ENCODE measurements at regions not wholly inside any gene's neighbourhood (a gene's known extent, or its start where the extent isn't known, plus 50 kb on each side); places are given as distances from the start of the nearest gene placed in this dataset.

DNA sequence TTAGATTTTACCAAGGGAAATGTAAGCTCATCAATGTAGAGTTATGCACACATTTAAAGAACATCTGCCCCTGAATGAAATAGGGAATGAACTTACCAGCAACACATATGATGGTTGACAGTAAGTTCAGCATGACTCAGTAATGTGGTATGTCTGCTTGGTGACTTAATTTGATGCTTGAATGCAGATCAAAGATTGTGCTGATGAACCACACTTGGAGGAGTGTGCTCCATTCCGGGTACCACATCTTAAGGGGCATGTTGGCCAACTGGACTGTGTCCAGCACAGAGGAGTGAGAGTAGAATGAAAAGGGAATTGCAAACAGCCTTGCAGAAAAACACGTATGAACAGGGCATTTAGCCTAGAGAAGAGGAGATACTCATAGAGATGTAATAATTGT lies 171.0 kb upstream of the RARB start:
- no peak for DNase-seq

DNA sequence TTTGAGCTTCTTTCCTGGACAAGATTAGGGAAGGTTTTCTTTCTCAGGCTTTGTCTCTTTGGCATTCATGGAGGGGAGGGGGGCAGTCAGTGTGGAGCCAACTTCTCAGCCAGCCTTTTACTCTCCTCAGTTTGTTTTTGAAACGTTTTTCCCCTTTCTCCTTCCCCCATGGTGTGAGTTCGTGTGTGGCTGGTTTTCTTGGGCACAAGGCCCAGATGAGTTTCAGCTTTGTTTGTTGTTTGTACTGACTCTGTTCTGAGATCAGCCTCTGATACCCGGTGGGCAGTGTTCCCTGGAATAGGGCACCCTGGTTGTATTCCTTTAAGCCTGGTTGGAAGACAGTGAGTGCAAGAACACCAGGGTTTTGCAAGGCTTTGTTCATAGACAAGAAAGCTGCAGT lies 168.2 kb upstream of the RARB start:
- DNase-seq, result no peak

GRCh38 chr3:25262322-25262721 lies 165.7 kb upstream of the RARB start:
- DNase-seq, result no peak

GRCh38 chr3:25265284-25265683 lies 162.8 kb upstream of the RARB start:
- DNase-seq, result no peak

DNA sequence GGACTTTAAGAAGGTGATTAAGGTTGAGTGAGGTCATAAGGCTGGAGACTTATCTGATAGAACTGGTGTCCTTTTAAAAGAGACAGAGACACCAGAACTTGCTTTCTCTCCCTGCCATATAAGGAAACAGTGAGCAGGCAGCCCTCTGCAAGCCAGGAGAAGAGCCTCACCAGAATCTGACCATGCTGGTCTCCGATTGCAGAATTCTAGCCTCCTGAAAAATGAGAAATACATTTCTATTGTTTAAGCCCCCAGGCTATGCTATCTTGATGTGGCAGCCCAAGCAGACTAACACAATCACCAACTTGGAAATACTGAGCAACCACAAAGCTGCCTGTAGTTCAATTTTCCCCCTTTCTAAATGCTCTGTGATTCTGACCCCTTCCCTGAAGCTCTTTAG lies 161.4 kb upstream of the RARB start:
- no peak for DNase-seq

- no peak for DNase-seq
Measured at GRCh38 chr3:25272090-25272489, 156.0 kb upstream of the RARB start.

GRCh38 chr3:25273582-25274171 lies 154.4 kb upstream of the RARB start:
- no peak for DNase-seq

GRCh38 chr3:25277503-25277902 lies 150.6 kb upstream of the RARB start:
- no peak for DNase-seq

DNA sequence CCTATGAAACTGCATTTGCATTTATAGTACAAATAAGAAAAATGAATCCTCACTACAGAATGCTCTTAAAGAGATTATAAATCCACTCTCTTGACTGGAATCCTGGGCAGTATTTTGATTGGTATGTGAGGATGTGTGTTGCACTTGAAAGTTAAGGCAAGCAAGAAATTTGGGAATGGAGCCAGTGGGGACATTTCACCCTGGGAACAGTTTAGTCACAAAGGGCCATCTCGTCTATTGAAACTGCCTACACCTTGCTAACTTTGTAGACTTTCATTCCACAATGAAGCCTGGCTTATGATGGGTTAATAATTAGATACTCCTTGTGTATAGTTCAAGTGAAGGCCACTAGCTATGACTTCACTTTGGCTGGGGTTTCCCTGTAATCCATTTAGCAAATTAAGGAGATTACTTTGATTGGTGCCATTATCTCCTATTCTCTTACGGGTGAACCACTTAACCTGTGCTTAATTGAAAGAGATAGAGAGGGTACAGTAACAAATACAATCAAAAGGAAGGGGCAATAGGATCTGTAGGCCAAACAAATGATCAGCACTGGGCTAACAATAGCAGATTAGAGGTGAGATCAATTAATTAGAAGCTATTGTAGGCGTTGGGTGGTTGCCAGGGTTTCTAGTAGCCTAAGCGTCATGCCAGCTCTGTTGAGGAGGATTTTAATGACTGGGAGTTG lies 146.9 kb upstream of the RARB start:
- no peak for DNase-seq

- DNase-seq, result no peak
Measured at GRCh38 chr3:25281732-25282126, 146.3 kb upstream of the RARB start.

DNA sequence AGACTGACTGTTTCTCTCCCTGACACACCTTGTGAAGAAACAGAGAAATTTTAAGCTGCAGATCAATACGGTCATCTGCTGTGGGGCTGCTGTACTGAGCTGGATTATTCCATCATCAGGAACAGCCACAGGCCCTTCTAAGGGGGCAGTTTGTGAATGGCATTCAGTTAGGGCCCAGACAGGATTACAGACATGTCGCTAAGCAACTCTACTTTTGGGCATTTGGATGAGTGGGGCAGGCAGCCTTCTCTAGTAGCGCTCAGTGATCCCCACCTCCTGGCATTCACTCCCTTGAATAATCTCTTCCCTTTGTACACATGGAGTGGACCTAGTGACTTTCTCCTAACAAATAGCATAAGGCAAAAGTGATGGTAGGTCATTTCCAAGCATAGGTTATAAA lies 144.4 kb upstream of the RARB start:
- no peak for DNase-seq

DNA sequence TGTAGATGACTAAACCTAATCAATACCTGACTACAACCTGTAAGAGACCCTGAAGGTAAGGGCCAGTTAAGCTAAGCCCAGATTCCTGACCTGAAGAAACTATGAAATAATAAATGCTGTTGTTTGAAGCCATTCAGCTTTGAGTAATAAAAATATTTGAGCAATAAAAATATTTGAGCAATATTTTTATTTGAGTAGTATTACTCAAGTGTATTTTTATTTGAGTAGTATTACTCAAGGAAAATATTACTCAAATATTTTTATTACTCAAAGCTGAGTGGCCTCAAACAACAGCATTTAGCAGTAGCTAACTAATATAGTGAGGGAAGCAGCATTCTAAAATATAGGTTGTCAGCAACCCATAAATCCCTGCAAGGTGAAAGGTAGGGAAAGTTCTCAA lies 143.8 kb upstream of the RARB start:
- no peak for DNase-seq

DNA sequence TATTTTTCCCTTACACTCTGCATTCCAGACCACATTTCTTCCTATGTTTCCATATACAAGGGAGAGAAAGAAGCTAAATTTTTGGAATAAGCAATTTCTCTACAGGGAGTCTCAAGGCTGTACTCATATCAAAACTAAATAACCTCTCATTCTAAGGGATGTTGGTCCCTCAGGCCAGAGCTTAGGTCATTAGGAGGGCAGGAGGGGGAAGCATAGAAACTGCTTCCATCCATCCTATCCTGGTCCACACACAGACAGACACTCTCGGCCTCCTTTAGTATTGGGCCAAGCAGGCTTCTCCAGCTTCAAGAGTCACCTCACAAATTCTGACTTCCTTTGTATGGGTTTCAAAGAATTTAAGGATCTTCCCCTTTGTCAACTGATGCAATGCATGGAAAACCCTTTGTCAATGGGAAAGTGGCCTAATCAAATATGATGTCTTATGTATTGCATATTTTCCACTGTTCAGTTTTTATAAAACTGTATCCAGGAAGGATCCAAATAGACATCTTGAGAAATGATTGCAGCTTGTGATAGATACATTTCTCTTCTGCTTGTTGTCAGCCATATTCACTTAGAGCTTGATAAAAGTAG lies 140.7 kb upstream of the RARB start:
- no peak for DNase-seq

DNA sequence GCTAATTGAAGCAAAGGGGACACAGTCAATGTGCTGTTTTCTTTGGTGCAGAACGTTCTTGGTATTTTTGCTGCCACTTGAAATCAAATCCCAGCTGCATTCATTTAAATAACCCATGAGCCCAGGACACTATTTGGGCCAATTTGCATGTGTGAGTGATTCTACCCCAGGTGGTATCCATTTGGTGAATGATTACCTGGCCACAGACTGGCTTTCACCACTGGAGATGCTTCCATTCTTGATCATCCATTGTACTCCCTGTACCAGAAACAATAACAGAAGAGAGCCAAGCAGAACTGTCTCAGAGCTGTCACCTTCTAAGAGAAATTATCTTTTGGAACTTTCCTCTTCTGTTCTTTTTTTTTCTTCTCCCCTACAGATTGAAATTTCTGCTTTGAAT lies 139.7 kb upstream of the RARB start:
- no peak for DNase-seq

GRCh38 chr3:25289156-25289555 lies 138.9 kb upstream of the RARB start:
- DNase-seq, result no peak

DNA sequence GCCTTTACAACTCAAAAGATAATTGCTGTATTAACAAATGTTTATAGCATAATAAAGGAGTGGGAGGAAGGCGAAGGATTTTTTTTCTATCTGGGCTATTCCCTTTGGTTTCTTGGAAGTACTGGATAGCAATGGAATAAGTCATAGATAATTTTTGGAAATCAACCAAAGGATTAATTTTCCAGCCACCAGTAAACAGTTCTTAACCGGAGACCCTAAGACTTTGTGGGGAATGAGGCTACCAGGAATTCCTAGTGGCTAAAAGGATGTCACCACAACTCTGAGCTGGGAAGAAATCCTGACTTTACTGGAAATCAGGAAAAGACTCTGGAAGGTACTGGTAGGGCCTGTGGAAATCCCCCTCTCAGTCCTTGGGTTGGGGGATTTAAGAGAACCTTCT lies 138.4 kb upstream of the RARB start:
- no peak for DNase-seq

- no peak for DNase-seq
Measured at GRCh38 chr3:25291481-25291905, 136.6 kb upstream of the RARB start.

DNA sequence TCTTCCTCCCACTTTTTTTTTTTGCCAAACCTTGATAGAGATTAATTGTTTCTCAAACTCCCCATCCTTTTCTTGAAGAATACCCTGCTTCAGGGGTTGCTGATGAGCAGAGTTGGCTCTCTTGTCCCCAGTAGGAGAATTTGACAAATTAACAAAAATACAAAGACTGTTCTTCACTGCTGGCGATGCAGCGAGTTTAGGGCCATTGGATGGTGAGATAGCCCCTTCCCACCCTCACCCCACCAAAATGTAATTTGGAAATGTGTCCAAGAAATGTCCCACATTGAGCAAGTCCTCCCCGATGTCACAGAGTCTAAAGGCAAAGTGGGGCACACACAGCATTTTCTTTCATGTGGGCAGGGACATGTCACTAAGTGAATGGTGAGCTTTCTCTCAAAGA lies 136.0 kb upstream of the RARB start:
- DNase-seq, result no peak

GRCh38 chr3:25292595-25292994 lies 135.5 kb upstream of the RARB start:
- DNase-seq, result no peak

GRCh38 chr3:25293736-25294135 lies 134.3 kb upstream of the RARB start:
- DNase-seq, result no peak

- DNase-seq, result no peak
Measured at GRCh38 chr3:25294169-25294805, 133.8 kb upstream of the RARB start.

GRCh38 chr3:25297667-25298585 lies 130.1 kb upstream of the RARB start:
- DNase-seq, result no peak

GRCh38 chr3:25300141-25300540 lies 127.9 kb upstream of the RARB start:
- DNase-seq, result no peak

All from right forelimb (tissue), 1 donor.